ENCODE measurements at regions not wholly inside any gene's neighbourhood (a gene's known extent, or its start where the extent isn't known, plus 50 kb on each side); places are given as distances from the start of the nearest gene placed in this dataset.

GRCh38 chr2:34831096-34831495 is 1232.0 kb upstream of the FAM98A start:
- Histone ChIP-seq H3K27me3 (no peaks in the 10 kb centered on the region), H3K27ac (no peak overlapping the region), H3K9me3 (no peaks in the 10 kb centered on the region), H3K36me3 (no peaks in the 10 kb centered on the region), H3K4me3 (no peak overlapping the region), H3K4me1 (no peaks in the 10 kb centered on the region)
- WGBS, 2 donors = 38 to 83% methylated on average over 1 to 4 of the region's 4 CpGs
- TF ChIP-seq CTCF (IDR thresholded peaks at IDR 0.05) (no peak), POLR2A (IDR thresholded peaks at IDR 0.05) (no peak)
- intact Hi-C loops (cut with DNase I) = no loop called here
- DNase-seq = no peak

GRCh38 chr2:34828481-34828880 is 1229.4 kb upstream of the FAM98A start:
- no peaks in the 10 kb centered on the region for H3K36me3 ChIP-seq
- H3K9me3 ChIP-seq = no peaks in the 10 kb centered on the region
- intact Hi-C loops (cut with DNase I) = no loop called here
- no peak overlapping the region for H3K4me3 ChIP-seq
- no peak overlapping the region for H3K27ac ChIP-seq
- H3K27me3 ChIP-seq = no peaks in the 10 kb centered on the region
- no peak for DNase-seq
- TF ChIP-seq POLR2A (IDR thresholded peaks at IDR 0.05) (no peak), CTCF (IDR thresholded peaks at IDR 0.05) (no peak)
- no peaks in the 10 kb centered on the region for H3K4me1 ChIP-seq

GRCh38 chr2:34827398-34827797 is 1228.3 kb upstream of the FAM98A start:
- H3K27ac ChIP-seq = no peak overlapping the region
- intact Hi-C loops (cut with DNase I) = no loop called here
- WGBS, 2 donors = 89 to 93% methylated on average over 1 of the region's 1 CpG
- TF ChIP-seq CTCF (IDR thresholded peaks at IDR 0.05) (no peak), POLR2A (IDR thresholded peaks at IDR 0.05) (no peak)
- no peaks in the 10 kb centered on the region for H3K4me1 ChIP-seq
- no peak for DNase-seq
- H3K36me3 ChIP-seq = no peaks in the 10 kb centered on the region
- no peak overlapping the region for H3K4me3 ChIP-seq
- H3K9me3 ChIP-seq = no peaks in the 10 kb centered on the region
- H3K27me3 ChIP-seq = no peaks in the 10 kb centered on the region

GRCh38 chr2:34825686-34826085 is 1226.6 kb upstream of the FAM98A start:
- TF ChIP-seq POLR2A (IDR thresholded peaks at IDR 0.05) = no peak
- no peaks in the 10 kb centered on the region for H3K4me1 ChIP-seq
- H3K27ac ChIP-seq = no peak overlapping the region
- H3K4me3 ChIP-seq = no peak overlapping the region
- H3K36me3 ChIP-seq = no peaks in the 10 kb centered on the region
- 75 to 77% methylated on average over 4 of the region's 4 CpGs for WGBS, 2 donors
- no peaks in the 10 kb centered on the region for H3K27me3 ChIP-seq
- H3K9me3 ChIP-seq = no peaks in the 10 kb centered on the region
- DNase-seq = no peak
- intact Hi-C loops (cut with DNase I) = no loop called here

GRCh38 chr2:34822616-34823015 is 1223.5 kb upstream of the FAM98A start:
- Histone ChIP-seq H3K27me3 (no peaks in the 10 kb centered on the region), H3K36me3 (no peaks in the 10 kb centered on the region), H3K27ac (no peak overlapping the region), H3K9me3 (no peaks in the 10 kb centered on the region), H3K4me3 (no peak overlapping the region), H3K4me1 (no peaks in the 10 kb centered on the region)
- WGBS, 2 donors = 42 to 53% methylated on average over 3 of the region's 3 CpGs
- intact Hi-C loops (cut with DNase I) = no loop called here
- DNase-seq = no peak
- no peak for TF ChIP-seq CTCF (IDR thresholded peaks at IDR 0.05)
- no peak for TF ChIP-seq POLR2A (IDR thresholded peaks at IDR 0.05)

GRCh38 chr2:34815052-34815741 is 1216.1 kb upstream of the FAM98A start:
- Histone ChIP-seq H3K27me3 (no peaks in the 10 kb centered on the region), H3K27ac (no peak overlapping the region), H3K4me3 (no peak overlapping the region), H3K4me1 (no peaks in the 10 kb centered on the region), H3K36me3 (no peaks in the 10 kb centered on the region), H3K9me3 (no peaks in the 10 kb centered on the region)
- intact Hi-C loops (cut with DNase I) = no loop called here
- DNase-seq = no peak
- WGBS, 2 donors = 60 to 65% methylated on average over 4 of the region's 4 CpGs
- TF ChIP-seq CTCF (IDR thresholded peaks at IDR 0.05) (no peak), POLR2A (IDR thresholded peaks at IDR 0.05) (no peak)
